Cardiac muscle cell (in vitro differentiated cells and primary cell): ENCODE measurements at regions not wholly inside any gene's neighbourhood (a gene's known extent, or its start where the extent isn't known, plus 50 kb on each side); places are given as distances from the start of the nearest gene placed in this dataset.
A peak's percentile ranks its signal among the peaks of the same experiment; 100 is the strongest.

Experiments used
- DNase-seq, 2 donors: peaks; one replicate each; pipeline versions ENCODE4 v3.0.0 to v3.0.0-alpha.2; 2010 to 2017; ENCODE audit warnings: low read depth in 1 of 2, low spot score in 1 of 2
- H3K27ac ChIP-seq: fragments of 200-600 bp; sonication (generic); 2 replicates; pipeline ENCODE4 v1.5.1; 2016
- H3K27me3 ChIP-seq: fragments of 200-600 bp; sonication (generic); 2 replicates; pipeline ENCODE4 v1.6.0; 2016; ENCODE audit warnings: control low read depth
- H3K36me3 ChIP-seq: fragments of 200-600 bp; sonication (generic); 2 replicates; pipeline ENCODE4 v1.5.1; 2016; ENCODE audit warnings: control low read depth
- H3K4me1 ChIP-seq: fragments of 200-600 bp; sonication (generic); 2 replicates; pipeline ENCODE4 v1.8.1; 2017; ENCODE audit warnings: low read depth, mild to moderate bottlenecking, mixed run types
- H3K4me3 ChIP-seq: fragments of 200-600 bp; sonication (generic); 2 replicates; pipeline ENCODE4 v1.5.1; 2016; ENCODE audit warnings: mild to moderate bottlenecking
- H3K9me3 ChIP-seq: fragments of 200-600 bp; sonication (generic); 2 replicates; pipeline ENCODE4 v1.5.1; 2017; ENCODE audit warnings: low read depth, mild to moderate bottlenecking, control low read depth
- CTCF ChIP-seq: IDR thresholded peaks from 2 replicates; pipeline ENCODE4 v1.5.1; 2012; ENCODE audit warnings: low read depth, mild to moderate bottlenecking, low read length

GRCh38 chr10:91040343-91040742, 119.5 kb upstream of the ANKRD1 start:
- no peaks in the 10 kb centered on the region for H3K27me3 ChIP-seq
- no peak for TF ChIP-seq CTCF
- H3K4me3 ChIP-seq, result no peak overlapping the region
- H3K36me3 ChIP-seq, result no peaks in the 10 kb centered on the region
- H3K27ac ChIP-seq, result no peak overlapping the region
- H3K9me3 ChIP-seq, result no peaks in the 10 kb centered on the region
- no peak for DNase-seq
- H3K4me1 ChIP-seq, result peaks cover 4% of the 10 kb centered on the region

- no peaks in the 10 kb centered on the region for H3K27me3 ChIP-seq
- TF ChIP-seq CTCF, result no peak
- no peak overlapping the region for H3K27ac ChIP-seq
- no peaks in the 10 kb centered on the region for H3K36me3 ChIP-seq
- no peak overlapping the region for H3K4me3 ChIP-seq
- no peaks in the 10 kb centered on the region for H3K9me3 ChIP-seq
- DNase-seq, result no peak
- peaks cover 4% of the 10 kb centered on the region for H3K4me1 ChIP-seq
These were observed 121.2 kb upstream of the ANKRD1 start for GRCh38 chr10:91042069-91042468.

GRCh38 chr10:91043173-91043910, 122.5 kb upstream of the ANKRD1 start:
- Histone ChIP-seq H3K4me3 (no peak overlapping the region), H3K27ac (no peak overlapping the region), H3K4me1 (peaks cover 4% of the 10 kb centered on the region), H3K27me3 (no peaks in the 10 kb centered on the region), H3K36me3 (no peaks in the 10 kb centered on the region), H3K9me3 (no peaks in the 10 kb centered on the region)
- peak; percentile 55 for TF ChIP-seq CTCF
- DNase-seq, result peak; percentile 54 to 59

GRCh38 chr10:91046869-91047268, 126.0 kb upstream of the ANKRD1 start:
- Histone ChIP-seq H3K36me3 (no peaks in the 10 kb centered on the region), H3K4me3 (no peak overlapping the region), H3K9me3 (no peaks in the 10 kb centered on the region), H3K27me3 (no peaks in the 10 kb centered on the region), H3K4me1 (peaks cover 17% of the 10 kb centered on the region), H3K27ac (no peak overlapping the region)
- TF ChIP-seq CTCF, result no peak
- no peak for DNase-seq

- DNase-seq, result no peak
- H3K4me3 ChIP-seq, result no peak overlapping the region
- no peaks in the 10 kb centered on the region for H3K27me3 ChIP-seq
- no peak overlapping the region for H3K27ac ChIP-seq
- peaks cover 14% of the 10 kb centered on the region for H3K4me1 ChIP-seq
- H3K9me3 ChIP-seq, result no peaks in the 10 kb centered on the region
- TF ChIP-seq CTCF, result no peak
- no peaks in the 10 kb centered on the region for H3K36me3 ChIP-seq
These were observed 127.5 kb upstream of the ANKRD1 start for GRCh38 chr10:91048380-91048779.
